OCI-LY1 (cell line): ENCODE measurements at regions not wholly inside any gene's neighbourhood (a gene's known extent, or its start where the extent isn't known, plus 50 kb on each side); places are given as distances from the start of the nearest gene placed in this dataset.

Experiments
- CTCF ChIP-seq: fragments of 200-600 bp; sonication (generic), shearing (Covaris generic); IDR thresholded peaks from 2 replicates; pipeline ENCODE4 v1.5.1; 2017; ENCODE audit warnings: mild to moderate bottlenecking, antibody characterized with exemption, low read length, moderate library complexity, mixed read lengths
- EZH2 ChIP-seq: fragments of 200-600 bp; sonication (generic), shearing (Covaris generic); IDR thresholded peaks from 2 replicates; pipeline ENCODE4 v1.8.0; 2017; ENCODE audit warnings: borderline replicate concordance, mixed run types, mild to moderate bottlenecking, antibody characterized with exemption, low read length, moderate library complexity, mixed read lengths

DNA sequence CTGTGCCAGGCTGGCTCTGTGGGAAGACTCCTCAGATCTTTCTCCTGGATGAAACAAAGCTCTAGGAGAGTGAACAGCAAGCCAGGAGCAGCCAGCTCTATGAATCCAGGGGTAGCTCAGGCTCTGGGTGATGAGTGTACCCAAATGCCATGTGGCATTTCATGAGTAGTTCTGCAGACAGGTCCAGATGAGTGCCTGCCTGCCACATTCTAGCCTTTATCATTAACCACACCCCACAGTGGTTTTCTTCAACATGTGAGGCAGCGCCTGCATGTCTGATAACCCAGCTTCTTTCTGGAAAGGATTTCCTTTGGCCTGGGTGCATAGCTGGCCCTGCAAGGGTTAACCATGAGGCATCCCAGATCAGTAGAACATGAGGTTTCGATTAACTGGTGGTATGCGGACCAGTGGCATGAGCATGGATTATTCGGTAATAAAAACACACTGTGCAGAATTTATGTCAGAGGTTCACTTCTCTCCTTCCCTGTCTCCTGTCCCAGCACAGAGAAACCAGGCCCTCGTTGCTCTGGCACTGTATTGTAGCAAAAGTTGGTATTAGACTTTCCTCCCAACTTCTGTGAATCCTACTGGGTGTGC lies 381.9 kb upstream of the ZNF462 start:
- TF ChIP-seq CTCF (no peak), EZH2 (no peak)
